Cerebellar nuclear complex (tissue), 1 donor: ENCODE measurements at regions not wholly inside any gene's neighbourhood (a gene's known extent, or its start where the extent isn't known, plus 50 kb on each side); places are given as distances from the start of the nearest gene placed in this dataset.
"Not testable (repeated sequence)": the region's sequence is repeated elsewhere in the genome, so short reads cannot be mapped to it uniquely, and the experiment has no call there.

Source experiments
- DNase-seq, 2 experiments: peaks; one replicate each; lab custom pipeline; 2025; lab: John Stamatoyannopoulos, UW

GRCh38 chr12:42725809-42726208, 136.3 kb upstream of the PRICKLE1 start:
- no peak for DNase-seq

GRCh38 chr12:42716491-42716891, 126.9 kb upstream of the PRICKLE1 start:
- DNase-seq, result no peak

GRCh38 chr12:42713566-42713965, 124.0 kb upstream of the PRICKLE1 start:
- not testable (repeated sequence) for DNase-seq

- not testable (repeated sequence) for DNase-seq
These were observed 118.8 kb upstream of the PRICKLE1 start for GRCh38 chr12:42708374-42708773.

- no peak for DNase-seq
These were observed 118.0 kb upstream of the PRICKLE1 start for GRCh38 chr12:42707312-42708226.

GRCh38 chr12:42706321-42706720, 116.8 kb upstream of the PRICKLE1 start:
- no peak for DNase-seq

GRCh38 chr12:42705863-42706262, 116.3 kb upstream of the PRICKLE1 start:
- no peak for DNase-seq

- no peak for DNase-seq
These were observed 115.4 kb upstream of the PRICKLE1 start for GRCh38 chr12:42704810-42705401.

GRCh38 chr12:42704340-42704739, 114.8 kb upstream of the PRICKLE1 start:
- DNase-seq, result no peak

- no peak for DNase-seq
These were observed 111.5 kb upstream of the PRICKLE1 start for GRCh38 chr12:42701084-42701483.

GRCh38 chr12:42698213-42698612, 108.7 kb upstream of the PRICKLE1 start:
- no peak for DNase-seq

- DNase-seq, result no peak
These were observed 107.0 kb upstream of the PRICKLE1 start for GRCh38 chr12:42696406-42697149.

- no peak for DNase-seq
These were observed 106.0 kb upstream of the PRICKLE1 start for GRCh38 chr12:42695490-42695995.

GRCh38 chr12:42692749-42693148, 103.2 kb upstream of the PRICKLE1 start:
- no peak for DNase-seq

- DNase-seq, result no peak
These were observed 102.5 kb upstream of the PRICKLE1 start for GRCh38 chr12:42691991-42692557.

- DNase-seq, result no peak
These were observed 100.7 kb upstream of the PRICKLE1 start for GRCh38 chr12:42690264-42690663.

- no peak for DNase-seq
These were observed 100.2 kb upstream of the PRICKLE1 start for GRCh38 chr12:42689699-42690098.

GRCh38 chr12:42686514-42687172, 97.1 kb upstream of the PRICKLE1 start:
- DNase-seq, result no peak

GRCh38 chr12:42684802-42685071, 95.2 kb upstream of the PRICKLE1 start:
- no peak for DNase-seq

- DNase-seq, result no peak
These were observed 94.6 kb upstream of the PRICKLE1 start for GRCh38 chr12:42683933-42684801.

- DNase-seq, result no peak
These were observed 93.7 kb upstream of the PRICKLE1 start for GRCh38 chr12:42683266-42683665.
